ENCODE measurements at regions not wholly inside any gene's neighbourhood (a gene's known extent, or its start where the extent isn't known, plus 50 kb on each side); places are given as distances from the start of the nearest gene placed in this dataset.
A peak's percentile ranks its signal among the peaks of the same experiment; 100 is the strongest.

DNA sequence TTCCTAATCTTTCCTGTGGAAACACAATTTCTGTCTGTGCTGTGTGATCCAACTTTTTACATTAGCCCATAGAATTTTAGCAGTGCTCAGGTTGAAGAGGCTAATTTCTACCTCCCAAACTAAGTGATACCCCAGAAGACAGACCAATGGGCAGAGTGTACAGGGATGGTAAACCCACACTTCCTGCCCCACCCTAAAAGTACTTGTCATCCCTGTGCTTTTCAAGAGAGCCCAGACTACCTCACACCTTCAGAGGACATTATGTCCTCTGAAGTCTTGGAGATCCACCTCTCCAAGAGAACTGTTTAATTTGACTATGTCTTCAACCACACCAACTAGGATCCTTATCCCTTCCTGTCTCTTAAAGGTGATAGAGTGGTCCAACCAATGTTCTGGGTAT, 82.0 kb upstream of the ACSL1 start:
- no peak for DNase-seq

DNA sequence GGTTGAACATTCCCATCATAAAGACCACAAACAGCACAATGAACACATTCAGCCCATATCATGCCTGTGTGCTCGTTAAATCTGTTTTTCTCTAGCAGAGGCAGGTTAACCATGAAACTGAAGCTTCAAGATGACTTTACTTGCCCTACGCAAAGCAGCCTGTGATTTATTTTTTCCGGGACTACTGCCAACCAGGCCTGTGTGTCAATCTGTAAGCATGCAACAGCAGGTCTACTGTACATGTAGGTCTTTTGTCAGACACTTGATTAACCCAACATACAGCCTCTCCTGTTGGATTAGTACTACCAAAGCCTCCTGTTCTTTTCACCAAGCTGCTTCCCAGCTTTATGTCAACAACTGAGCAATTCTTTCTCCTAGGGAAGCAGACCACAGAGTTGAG, 85.5 kb upstream of the ACSL1 start:
- no peak for DNase-seq

DNA sequence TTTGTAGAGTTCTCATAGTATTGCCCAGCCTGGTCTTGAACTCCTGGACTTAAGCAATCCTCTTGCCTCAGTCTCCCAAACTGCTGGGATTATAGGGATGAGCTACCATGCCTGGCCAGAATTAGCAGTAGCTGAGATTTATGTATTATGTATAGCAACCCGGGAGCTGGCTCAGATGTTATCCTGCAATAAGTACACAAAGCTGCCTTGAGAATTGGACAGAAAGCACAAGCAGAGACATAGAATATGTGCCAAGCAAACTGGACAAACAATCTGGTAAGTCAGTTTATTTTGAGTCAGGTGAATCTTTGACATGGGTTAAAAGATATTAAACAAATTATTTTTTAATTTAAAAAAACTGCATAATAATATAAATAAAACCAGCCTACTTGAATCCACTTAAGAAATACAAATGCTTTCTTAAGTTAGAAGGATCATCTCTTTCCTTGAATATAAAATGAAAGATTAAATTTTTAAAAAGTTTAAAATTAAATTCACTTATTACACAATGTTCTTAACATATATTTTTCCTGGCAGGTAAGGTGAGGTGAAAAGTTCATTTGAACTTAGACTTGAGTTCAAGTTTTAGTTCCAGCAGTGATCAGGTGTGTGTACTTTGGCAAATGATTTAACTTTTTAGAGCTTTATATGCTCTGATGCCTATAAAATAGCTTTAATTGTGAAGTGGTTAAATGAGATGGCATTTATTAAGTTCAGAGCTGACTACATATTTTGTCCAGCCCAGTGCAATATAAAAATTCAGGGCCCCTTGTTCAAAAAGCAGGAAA, 87.8 kb upstream of the ACSL1 start:
- DNase-seq, result no peak

DNA sequence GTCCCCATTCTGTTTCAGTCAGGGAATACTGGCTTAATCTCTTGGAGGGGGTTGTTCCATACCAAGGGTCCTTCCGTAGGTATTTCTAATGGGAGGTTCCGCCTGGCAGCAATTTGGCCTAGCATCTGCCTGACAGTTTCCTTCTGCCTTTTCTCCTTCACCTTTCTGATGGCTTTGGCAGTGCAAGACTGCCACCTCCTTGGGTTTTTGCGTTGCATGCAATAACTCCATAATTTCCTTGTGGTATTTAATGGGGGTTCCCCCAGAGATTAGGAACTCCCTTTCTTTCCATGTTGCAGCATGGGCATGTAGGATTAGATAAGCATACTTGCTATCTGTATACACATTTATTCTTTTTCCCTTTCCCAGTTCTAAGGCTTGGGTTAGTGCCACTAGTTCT, 93.0 kb upstream of the ACSL1 start:
- DNase-seq, result peak; percentile 41

DNA sequence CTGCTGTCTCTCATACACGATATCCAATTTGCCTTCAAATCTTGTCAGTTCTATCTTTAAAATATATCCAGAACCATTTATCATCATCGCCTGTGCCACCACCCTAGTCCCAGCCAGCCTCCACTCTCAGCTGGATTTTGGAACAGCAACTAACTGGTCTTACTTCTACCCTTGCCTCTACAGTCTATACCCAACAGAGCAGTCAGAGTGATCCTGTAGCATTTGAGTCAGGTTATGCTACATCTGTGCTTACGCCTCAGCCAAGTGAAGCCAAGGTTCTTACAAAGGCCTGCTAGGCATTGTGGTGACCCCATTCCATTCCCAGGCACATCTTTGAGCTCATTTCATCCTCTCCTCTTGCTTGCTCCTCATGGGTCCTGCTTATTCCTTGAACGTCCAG, 95.7 kb upstream of the ACSL1 start:
- DNase-seq, result no peak

DNA sequence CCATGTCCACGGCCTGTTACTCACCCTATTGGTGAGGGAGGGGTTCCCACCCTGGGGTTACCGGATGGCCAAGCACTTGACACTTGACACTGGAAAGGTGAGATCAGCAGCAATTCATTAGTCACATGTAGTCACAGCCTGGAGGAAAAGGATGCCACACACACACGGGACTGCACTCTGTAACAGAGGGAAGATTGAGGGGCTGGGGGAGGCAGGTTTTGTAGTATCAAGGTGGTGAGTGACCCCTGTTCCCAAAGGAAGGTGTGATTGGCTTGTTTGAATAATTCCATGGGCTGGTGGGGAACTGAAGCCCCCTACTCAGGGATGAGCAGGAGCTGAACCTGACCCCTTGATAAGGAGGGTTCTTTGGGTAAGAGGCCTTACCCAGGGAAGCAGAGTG, 96.0 kb upstream of the HELT start:
- DNase-seq, result no peak

DNA sequence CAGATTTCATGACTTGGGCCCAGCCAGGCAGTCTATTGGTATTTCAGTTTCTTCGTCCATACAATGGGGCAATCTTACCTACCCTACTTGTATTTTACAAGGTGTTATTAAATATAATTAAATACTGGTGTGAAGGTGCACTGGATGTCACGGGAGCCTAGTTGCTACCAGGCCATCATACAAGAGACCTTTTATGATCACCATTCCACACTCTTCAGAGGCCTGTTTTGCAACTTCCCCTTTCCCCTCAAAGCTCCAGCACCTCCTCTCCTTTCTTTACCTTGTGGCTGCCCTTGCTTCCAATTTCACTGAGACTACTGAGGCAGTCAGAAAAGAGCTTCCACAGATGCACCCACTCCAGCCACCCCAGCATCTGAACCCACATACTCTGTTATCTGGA, 93.8 kb upstream of the HELT start:
- no peak for DNase-seq

DNA sequence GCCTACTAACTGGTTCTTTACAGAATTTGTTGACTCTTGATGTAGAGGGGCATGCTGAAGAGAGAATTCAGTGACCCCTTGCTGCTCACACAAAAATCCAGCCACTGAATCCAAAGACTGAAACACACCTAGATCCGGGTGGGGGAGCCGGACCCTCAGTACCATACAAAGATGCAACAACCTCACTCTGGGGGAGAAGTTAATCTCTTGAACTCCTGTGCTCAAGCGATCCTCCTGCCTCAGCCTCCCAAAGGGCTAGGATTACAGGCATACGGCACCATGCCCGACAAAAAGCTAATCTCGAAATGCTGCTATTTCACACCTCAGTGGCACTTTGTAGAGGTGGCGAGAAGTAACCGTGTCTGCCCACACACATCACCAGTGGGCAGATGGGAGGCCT, 88.8 kb upstream of the HELT start:
- no peak for DNase-seq

DNA sequence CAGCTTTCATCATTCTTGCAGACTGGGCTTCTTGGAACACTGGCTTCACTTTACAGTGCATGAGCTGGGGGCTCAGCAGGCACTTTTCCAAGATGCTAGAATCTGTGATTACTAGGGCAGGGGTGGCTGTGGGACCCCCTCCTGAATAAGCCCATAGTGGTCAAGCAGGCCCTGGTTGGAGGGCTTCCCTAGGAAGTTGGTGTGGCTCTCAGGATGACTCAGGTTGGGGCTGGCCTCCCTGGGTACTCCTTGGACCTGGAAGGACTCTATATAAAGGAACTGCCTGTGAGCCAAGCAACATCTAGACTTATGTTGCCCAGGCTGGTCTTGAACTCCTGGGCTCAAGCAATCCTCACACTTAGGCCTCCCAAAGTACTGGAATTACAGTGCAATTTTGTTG, 88.3 kb upstream of the HELT start:
- DNase-seq, result no peak

DNA sequence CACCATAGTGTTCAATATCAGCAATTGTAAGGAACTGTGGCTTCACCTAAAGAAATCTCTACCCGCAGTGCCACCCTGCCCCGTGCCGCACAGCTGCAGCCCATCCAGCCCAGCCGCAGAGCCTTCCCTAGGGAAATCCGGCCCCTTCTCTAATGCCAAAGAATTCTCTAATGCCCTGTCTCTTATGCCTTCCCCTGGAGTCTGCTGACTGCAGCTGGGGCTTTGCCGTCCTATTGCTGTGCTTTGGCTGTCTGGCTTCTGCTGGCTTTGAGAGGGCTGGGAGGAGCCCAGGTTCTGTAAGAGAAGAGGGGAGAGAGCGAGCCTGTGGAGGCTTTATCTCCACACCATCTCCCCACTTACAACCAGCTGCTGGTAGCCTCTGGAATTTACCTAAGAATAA, 85.9 kb upstream of the HELT start:
- DNase-seq, result no peak

DNA sequence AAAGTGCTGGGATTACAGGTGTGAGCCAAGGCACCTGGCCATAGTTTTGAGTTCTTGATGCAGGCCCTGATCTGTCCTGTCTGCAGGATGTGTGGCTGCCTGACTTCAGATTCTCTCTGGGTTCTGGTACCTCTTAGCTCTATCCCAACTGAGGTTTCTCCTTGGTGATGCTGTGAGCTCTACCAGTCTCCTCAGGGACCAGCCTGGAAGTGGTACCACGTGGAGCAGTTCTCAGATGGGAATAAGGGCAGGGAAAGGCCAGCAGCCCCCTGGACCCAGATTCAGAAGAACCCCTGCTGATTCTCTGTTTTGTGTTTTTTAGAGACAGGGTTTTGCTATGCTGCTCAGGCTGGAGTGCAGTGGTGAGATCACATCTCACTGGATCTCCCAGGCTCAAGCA, 85.0 kb upstream of the HELT start:
- DNase-seq, result no peak

DNA sequence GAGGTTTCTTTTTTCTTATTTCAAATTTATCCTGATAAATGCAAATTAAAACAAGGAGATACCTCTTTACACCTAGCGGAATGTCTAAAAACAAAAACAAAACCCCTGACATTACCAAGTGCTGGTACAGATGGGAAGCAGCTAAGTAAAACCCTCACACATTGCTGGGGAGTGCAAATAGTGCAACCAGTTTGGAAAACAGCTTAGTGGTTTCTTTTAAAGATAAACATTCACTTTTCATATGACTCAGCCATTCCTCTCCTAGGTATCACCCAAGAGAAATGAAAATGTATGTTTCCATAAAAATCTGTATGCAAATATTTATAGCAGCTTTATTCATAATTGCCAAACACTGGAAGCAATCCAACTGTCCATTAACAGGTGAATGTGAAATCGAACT, 84.1 kb upstream of the HELT start:
- peak; percentile 8 for DNase-seq

DNA sequence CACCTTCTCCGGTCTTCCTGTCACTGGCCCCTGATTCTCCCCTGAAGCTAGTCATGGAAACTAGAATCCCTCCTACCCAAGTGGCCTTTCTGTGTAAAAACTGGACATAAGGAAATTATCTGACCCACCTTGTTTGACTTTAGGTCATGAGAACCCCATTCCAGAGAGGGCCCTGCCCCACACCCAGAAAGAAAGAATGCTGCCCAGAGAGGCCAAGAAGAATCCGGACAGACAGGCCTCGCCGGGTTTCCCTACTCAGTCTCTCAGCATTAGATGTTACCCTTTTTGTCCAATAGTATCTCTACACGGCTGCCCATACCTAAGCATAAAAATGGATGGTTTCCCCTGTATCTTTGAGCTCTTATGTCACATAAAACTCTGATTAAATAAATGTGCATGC, 83.3 kb upstream of the HELT start:
- DNase-seq, result no peak

DNA sequence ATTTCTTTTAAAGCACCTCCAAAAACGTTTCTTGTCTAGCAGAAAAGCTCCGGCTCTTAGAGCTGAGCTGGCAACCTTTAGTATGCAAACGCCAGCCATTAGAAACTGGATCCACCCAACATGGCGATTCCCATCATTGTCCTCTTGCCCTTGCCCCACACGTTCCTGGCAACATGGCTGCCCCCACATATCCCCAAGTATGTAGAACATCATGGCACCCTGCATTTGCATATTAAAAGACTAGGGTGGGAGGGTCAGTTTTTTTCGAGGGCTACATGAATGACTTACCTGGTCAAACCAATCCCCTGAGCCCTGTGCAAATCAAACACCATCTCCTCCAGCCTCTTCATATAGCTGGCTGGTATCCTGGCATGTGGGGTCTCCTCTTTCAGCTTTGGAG, 82.2 kb upstream of the HELT start:
- DNase-seq, result no peak

DNA sequence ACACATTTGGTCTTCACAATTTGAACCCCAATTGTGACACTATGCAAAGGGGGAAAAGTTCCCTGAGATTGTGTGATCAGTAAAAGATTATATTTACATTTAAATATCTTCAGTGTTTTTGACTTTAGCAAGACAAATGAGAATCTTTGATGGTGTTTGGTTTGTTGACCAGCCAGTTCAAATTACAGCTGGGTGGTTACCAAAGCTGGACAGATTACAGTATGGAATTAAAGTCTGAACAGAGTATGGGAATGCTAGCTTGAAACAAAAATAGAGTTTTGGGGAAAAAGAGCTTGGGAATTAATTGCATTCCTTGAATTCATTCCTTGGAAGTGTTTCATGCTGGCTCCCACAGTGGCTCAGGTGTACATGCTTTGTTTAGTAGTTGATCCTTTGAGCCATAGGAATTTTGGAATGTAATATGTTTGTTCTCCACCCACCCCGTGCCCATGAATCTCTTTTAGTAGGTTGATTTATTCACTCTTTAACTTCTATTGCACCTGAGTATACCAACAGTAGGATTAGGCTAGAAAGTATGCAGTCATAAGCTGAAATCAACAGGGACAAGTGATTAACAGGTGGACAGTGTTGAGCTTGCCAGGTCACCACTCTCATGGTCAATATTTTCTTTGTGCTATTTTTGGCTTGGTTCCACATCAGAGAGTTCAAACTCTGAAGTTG, 81.1 kb upstream of the HELT start:
- no peak for DNase-seq

DNA sequence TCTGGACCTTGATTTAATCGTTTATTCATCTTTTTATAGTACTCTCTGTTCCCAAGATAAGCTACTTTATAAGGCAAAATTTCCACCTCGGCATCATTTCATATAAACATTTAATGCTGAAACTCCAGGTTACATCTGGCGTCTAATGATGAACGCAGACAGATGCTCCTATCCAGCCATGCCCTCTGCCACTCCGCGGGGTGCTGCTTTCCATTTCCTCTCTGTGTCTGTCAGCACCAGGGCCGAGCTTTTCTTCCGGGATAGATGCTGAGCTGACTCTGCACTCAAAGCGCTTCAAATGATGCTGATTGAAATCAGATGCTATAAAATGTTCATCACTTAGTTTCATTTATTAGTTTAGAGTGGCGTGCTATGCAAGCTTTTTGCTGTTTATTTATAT, 80.5 kb upstream of the HELT start:
- no peak for DNase-seq

DNA sequence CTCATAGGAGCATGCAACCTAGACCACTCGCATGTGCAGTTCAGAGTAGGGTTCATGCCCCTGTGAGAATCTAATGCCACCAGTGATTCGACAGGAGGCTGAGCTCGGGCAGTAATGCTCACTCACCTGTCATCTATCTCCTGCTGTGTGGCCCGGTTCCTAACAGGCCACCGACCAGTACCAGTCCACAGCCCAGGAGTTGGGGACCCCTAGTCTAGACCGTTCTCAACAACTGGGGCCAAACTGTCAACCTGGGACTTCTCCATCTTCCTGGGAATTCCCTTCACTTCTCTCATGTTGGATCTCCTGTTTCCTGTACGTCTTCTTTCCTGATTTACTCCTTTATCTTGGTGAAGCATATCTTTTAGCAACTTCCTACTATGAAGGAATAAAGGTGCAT, 79.4 kb upstream of the HELT start:
- DNase-seq, result no peak

DNA sequence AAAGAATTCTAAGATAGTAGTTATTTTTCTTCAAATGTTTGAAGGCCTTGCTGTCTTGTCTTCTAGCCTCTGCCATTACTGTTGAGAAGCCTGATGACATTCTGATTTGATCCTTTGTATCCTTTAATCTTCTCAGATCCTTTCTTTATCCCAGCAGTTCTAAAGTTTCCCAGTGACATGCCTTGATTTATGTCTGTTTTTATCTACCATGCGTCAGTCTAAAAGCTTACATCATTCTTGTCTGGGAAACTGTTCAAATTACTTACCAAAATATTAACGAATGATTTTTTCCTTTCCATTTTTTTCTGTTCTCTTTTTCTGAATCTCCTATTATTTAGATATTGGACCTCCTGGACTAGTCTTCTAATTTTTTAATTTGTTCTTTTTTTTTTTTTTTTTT, 78.3 kb upstream of the HELT start:
- DNase-seq, result no peak

DNA sequence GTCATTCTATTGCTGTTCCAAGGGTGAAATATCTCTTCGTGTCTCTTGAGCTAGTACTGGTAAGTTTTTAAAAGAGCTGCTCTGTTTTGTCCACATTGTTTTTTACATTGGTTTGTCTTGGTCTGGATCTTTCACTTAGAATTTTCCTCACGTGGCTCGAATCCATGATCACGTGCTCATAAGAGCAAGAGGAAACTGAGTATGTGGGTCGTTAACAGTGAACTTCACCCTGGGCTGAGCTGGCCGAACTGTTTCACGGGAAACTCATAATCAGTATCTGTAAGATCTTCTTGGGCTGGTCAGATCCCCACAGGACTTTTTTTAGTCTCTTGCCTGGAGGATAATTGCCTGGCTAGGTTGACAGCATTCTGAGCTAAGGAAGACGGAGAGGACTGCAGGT, 77.8 kb upstream of the HELT start:
- DNase-seq, result no peak

DNA sequence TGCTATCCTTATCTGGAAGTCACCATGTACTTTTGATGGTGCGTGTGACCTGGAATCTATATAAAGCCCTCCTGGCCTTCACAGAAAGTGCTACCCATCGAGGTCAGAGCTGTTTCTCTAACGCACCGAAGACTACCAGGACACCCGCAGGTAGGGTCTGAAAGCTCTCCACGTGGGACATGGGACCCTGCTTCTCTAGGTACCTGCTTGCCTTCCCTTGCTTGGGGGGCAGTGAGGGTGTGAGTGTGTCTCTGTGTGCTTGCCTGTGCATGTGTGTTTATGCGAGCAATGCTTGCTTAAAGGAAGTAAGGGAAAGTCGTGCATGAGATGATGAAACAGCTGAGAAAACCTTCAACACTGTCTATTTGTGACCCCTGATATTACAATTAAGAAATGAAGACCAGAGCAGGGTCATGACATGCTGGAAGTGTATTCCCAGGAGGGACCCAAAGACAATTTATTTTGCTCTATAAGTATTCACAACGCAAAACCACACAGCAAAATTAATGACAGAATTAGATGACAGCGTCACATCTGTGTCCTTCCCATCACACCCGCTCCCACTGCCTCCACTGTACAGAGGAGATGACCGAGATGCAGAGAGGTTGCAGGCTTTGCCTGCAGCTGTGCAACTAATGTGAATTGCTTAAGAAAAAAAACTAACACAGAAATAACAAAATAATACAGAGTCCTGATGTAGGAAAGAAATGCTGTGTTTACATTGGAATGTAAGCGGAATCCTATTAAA, 76.4 kb upstream of the HELT start:
- DNase-seq, result no peak

DNA sequence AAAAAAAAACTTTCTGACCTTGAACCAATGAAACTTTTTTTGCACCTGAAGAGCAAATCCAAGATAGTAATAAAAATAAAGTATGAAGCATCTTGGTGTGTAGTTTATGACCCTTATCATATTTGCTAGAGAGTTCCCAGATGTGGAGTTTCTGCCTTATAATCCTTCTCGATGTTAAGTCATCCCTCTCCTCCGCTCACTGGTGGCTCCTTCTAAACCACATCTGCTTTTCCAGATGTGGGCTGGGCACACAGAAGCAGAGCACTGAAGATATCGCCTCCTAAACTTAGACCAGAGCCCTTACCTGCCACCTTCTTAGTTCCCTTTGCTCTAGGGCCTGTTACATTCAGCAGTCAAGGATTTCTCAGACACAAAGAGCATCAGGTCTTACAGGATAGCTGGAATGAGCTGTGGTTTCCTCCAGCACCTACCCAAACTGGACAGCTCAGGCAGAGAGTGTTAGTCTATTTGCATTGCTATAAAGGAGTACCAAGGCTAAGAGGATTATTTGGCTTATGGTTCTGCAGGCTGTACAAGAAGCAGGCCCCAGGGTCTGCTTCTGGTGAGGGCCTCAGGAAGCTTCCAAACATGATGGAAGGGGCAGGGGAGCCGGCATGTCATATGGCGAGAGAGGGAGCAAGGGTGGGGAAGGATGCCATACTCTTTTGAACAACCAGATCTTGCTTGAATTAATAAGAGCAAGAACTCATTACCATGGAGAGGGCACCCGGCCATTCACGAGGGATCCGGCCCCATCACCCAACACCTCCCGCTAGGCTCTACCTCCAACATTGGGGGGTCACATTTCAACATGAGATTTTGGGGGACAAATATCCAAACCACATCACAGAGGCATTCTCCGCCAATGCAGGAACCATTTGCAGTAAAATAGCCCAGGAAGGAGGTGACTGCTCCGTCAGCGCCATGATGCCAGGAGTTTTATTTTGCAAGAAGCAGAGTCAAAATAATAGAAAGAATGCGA, 75.6 kb upstream of the HELT start:
- no peak for DNase-seq

DNA sequence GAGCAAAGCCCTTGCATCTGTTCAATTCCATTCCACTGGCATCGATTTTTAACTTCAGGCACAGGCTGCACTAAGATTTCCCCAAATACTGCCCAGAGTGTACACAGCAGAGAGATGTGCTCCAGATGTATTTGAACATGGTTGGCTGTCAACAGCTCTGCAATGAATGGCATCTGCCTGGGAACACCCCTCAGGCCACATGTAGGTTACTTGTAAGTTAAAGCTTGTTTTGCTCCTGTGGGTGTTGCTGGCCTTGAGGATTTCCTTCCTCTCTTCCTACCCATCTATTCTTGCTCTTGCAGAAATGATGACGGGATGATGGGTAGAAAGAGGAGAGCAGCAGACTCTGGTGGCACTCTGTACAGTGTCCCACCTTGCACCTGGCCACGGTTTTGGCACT, 69.3 kb upstream of the HELT start:
- DNase-seq, result no peak

Measured in inflammatory macrophage treated with lipopolysaccharide for 4 hours (primary cell).